GM06990 (cell line): ENCODE measurements at regions not wholly inside any gene's neighbourhood (a gene's known extent, or its start where the extent isn't known, plus 50 kb on each side); places are given as distances from the start of the nearest gene placed in this dataset.
A peak's percentile ranks its signal among the peaks of the same experiment; 100 is the strongest.

Experiments
- DNase-seq: peaks from one replicate; pipeline ENCODE4 v3.0.0-alpha.2; 2011; ENCODE audit not compliant: insufficient read length; ENCODE audit errors: extremely low read depth
- H3K27me3 ChIP-seq: replicated peaks from 2 replicates; pipeline ENCODE4 v1.6.0; 2011; ENCODE audit warnings: low read length; ENCODE audit not compliant: control insufficient read depth, insufficient read depth
- H3K36me3 ChIP-seq: 2 replicates; pipeline ENCODE4 v1.5.1; 2011; ENCODE audit warnings: low read length; ENCODE audit not compliant: control insufficient read depth, insufficient read depth
- H3K4me3 ChIP-seq: replicated peaks from 2 replicates; pipeline ENCODE4 v1.5.1; 2011; ENCODE audit warnings: low read depth, mild to moderate bottlenecking, control low read depth, low read length
- TF ChIP-seq, protein P1 (sequence below): IDR thresholded peaks from 2 replicates; pipeline ENCODE4 v1.5.1; 2011; ENCODE audit warnings: low read length, control low read depth, mild to moderate bottlenecking, inconsistent platforms; ENCODE audit not compliant: insufficient read depth, poor library complexity, severe bottlenecking

DNA sequence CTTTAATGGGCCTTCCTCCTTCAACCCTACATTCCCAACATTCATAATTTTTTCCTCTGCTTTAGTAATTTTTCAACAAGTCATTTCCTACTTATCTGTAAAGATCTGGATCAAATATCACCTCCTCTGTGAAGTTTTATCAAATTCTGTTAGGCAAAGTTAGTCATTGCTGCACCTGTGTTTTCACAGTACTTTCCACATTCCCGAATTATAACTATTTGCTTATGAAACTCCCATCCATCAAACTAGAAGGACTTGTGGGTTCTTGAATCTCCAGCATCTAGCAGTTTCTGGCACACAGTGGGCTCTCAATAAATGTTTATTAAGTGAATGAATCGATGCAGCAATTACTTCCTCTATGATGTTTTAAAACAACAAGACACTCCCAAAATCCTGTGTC, 257.6 kb downstream of the HDGFL1 start:
- TF ChIP-seq, protein P1, sequence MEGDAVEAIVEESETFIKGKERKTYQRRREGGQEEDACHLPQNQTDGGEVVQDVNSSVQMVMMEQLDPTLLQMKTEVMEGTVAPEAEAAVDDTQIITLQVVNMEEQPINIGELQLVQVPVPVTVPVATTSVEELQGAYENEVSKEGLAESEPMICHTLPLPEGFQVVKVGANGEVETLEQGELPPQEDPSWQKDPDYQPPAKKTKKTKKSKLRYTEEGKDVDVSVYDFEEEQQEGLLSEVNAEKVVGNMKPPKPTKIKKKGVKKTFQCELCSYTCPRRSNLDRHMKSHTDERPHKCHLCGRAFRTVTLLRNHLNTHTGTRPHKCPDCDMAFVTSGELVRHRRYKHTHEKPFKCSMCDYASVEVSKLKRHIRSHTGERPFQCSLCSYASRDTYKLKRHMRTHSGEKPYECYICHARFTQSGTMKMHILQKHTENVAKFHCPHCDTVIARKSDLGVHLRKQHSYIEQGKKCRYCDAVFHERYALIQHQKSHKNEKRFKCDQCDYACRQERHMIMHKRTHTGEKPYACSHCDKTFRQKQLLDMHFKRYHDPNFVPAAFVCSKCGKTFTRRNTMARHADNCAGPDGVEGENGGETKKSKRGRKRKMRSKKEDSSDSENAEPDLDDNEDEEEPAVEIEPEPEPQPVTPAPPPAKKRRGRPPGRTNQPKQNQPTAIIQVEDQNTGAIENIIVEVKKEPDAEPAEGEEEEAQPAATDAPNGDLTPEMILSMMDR, result no peak

DNA sequence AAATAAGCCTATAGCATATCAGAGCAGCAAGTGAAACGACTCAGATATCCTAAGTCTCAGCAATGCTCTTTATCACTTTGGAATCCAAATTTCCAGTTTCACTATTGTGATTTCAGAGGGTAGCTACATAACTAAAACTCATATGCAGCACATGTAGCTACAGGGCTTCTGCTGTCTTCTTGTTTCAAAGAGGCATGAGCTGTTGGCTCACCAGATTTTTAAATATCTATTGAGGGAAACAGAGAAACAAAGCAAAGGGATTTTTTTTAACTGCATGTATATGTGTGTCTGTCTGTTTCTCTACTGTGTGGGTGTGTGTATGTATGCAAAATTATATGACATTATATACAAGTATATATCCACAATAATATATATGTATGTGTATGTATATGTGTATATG, 258.4 kb downstream of the HDGFL1 start:
- H3K36me3 ChIP-seq, result no peaks in the 10 kb centered on the region
- DNase-seq, result no peak
- H3K4me3 ChIP-seq, result no peak overlapping the region

More for the DNA sequence above, 257.6 kb downstream of the HDGFL1 start:
- DNase-seq, result no peak
- Histone ChIP-seq H3K27me3 (no peaks in the 10 kb centered on the region), H3K4me3 (no peak overlapping the region), H3K36me3 (no peaks in the 10 kb centered on the region)

DNA sequence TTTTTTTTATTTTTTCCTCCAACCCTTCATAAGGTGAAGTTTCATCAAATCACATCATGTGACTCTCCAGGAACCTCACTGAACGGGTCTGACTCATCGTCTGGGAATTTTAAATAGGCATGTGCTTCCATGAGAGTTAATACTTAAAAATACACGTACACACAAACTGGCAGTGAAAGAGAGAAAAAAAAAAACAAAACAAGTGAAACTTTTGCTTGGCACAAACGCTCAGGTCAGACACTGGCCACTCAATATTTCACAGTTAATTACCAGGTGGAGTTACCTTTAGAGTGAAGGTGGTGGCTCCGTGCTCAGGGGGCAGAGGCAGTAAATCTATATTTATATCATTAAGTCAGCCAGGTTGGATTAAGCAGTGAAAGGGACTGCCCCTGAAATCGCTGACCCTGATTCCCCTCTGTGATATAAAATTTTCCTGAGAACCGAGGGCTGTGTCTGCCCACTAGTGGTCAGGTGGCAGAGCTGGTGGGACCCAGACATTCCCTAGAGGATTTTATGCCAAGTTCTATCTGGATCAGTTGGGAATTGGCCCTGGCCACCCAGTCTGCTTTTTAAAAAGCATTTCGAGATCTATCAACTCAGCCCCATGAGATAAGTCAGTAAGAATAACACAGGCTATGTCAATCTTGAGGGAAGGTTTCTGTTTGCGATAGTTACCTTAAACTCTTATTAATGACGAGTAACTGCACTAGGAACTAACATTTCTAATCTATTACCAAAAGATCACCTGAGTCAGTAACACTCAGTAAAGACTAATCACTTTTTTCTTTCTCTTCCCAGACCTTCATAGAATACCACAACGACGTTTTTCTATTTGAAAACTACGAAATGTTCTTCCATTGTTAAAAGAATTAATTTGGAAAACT, 259.1 kb downstream of the HDGFL1 start:
- Histone ChIP-seq H3K27me3 (no peaks in the 10 kb centered on the region), H3K36me3 (no peaks in the 10 kb centered on the region), H3K4me3 (no peak overlapping the region)
- DNase-seq, result no peak
- TF ChIP-seq, protein P1, result peak; percentile 63

More for the DNA sequence above, 258.4 kb downstream of the HDGFL1 start:
- H3K27me3 ChIP-seq, result no peaks in the 10 kb centered on the region
- TF ChIP-seq, protein P1, result no peak

DNA sequence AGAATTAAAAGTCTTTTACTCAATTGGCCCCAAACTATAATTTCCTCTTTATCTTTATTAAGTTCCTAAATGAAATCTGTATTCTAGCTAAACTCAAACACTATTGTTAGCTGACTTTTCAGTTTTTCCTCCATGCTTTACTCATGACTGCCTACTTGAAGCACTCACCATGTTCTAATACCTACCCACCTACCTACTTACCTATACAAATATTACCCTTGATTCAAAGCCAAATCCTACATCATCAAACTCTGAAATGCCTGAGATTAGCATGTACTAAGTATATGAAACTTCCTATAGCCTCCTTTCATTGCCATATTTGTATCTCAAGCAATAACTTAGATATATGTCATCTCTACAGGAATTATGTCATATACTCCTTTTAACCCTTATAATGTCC, 259.7 kb downstream of the HDGFL1 start:
- Histone ChIP-seq H3K4me3 (no peak overlapping the region), H3K36me3 (no peaks in the 10 kb centered on the region), H3K27me3 (no peaks in the 10 kb centered on the region)
- DNase-seq, result no peak
- TF ChIP-seq, protein P1, result no peak

DNA sequence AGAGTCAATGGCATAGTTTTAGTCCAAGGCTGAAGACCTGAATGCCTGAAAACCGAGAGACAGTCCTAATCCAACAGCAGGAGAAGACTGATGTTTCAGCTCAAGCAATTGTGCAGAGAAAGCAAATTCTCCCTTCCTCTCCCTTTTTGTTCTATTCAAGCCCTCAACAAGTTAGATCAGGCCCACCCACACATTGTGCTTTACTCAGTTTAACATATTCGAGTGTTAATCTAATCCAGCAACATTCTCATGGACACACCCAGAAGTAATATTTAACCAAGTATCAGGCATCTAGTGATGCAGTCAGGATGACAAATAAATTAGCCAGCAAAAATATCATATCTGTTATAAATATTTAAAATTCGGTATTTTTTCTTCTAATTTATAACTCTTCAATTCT, 261.1 kb downstream of the HDGFL1 start:
- Histone ChIP-seq H3K36me3 (no peaks in the 10 kb centered on the region), H3K4me3 (no peak overlapping the region), H3K27me3 (no peaks in the 10 kb centered on the region)
- DNase-seq, result no peak
- TF ChIP-seq, protein P1, result no peak
